Stomach (tissue), 4 donors: ENCODE measurements at regions not wholly inside any gene's neighbourhood (a gene's known extent, or its start where the extent isn't known, plus 50 kb on each side); places are given as distances from the start of the nearest gene placed in this dataset.

Source experiments
- CTCF ChIP-seq, 7 experiments: fragments of 450-650 bp in 4 of 7; fragments of 200-600 bp in 3 of 7; sonication (generic) in 3 of 7; IDR thresholded peaks; one replicate each; pipeline ENCODE4 v1.5.1; 2016 to 2019; ENCODE audit warnings: antibody characterized with exemption in 7 of 7, control low read depth in 2 of 7, mild to moderate bottlenecking in 1 of 7
- EP300 ChIP-seq: sonication (generic); formaldehyde crosslinking; IDR thresholded peaks from one replicate; pipeline ENCODE4 v1.6.1; 2017; ENCODE audit warnings: antibody characterized with exemption
- POLR2A ChIP-seq, 4 donors: fragments of 450-650 bp; IDR thresholded peaks; one replicate each; pipeline ENCODE4 v1.6.1; 2016; ENCODE audit warnings: antibody characterized with exemption in 4 of 4, control low read depth in 2 of 4, mild to moderate bottlenecking in 1 of 4, moderate library complexity in 1 of 4
- POLR2AphosphoS5 ChIP-seq, 3 donors: sonication (generic); formaldehyde crosslinking; IDR thresholded peaks; one replicate each; pipeline ENCODE4 v1.6.1; 2016; ENCODE audit warnings: antibody characterized with exemption in 3 of 3

- TF ChIP-seq POLR2A (IDR thresholded peaks at IDR 0.05) (no peak), CTCF (IDR thresholded peaks at IDR 0.05) (no peak), POLR2AphosphoS5 (IDR thresholded peaks at IDR 0.05) (no peak), EP300 (no peak)
These were observed 674.6 kb downstream of the PTPRC start for GRCh38 chr1:199313444-199313843.
